ENCODE measurements at regions not wholly inside any gene's neighbourhood (a gene's known extent, or its start where the extent isn't known, plus 50 kb on each side); places are given as distances from the start of the nearest gene placed in this dataset.

DNA sequence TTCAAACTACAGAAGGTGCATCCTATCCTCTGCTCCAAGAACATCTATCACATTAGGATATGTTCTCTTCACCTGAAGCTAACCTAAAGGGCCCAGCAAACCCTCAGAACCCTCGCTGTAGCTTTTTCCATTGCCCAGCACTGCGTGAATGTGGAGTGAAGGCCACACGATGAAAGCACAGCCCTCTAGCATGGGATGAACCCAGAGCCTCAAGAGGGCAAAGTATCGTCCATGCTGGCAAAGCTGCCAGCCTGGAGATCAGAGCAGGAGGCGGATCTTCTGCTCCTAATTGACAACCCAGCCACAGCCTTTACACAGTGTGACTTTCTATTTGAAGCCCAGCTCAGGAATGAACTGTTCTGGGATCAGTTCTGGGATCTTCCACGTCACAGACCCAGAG is 65.1 kb upstream of the USP47 start:
- TF ChIP-seq, protein P1, sequence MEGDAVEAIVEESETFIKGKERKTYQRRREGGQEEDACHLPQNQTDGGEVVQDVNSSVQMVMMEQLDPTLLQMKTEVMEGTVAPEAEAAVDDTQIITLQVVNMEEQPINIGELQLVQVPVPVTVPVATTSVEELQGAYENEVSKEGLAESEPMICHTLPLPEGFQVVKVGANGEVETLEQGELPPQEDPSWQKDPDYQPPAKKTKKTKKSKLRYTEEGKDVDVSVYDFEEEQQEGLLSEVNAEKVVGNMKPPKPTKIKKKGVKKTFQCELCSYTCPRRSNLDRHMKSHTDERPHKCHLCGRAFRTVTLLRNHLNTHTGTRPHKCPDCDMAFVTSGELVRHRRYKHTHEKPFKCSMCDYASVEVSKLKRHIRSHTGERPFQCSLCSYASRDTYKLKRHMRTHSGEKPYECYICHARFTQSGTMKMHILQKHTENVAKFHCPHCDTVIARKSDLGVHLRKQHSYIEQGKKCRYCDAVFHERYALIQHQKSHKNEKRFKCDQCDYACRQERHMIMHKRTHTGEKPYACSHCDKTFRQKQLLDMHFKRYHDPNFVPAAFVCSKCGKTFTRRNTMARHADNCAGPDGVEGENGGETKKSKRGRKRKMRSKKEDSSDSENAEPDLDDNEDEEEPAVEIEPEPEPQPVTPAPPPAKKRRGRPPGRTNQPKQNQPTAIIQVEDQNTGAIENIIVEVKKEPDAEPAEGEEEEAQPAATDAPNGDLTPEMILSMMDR (IDR thresholded peaks at IDR 0.05), result no peak
- TF ChIP-seq POLR2A (IDR thresholded peaks at IDR 0.05), result no peak
